CD4-positive, alpha-beta T cell treated with Interleukin-6 for 4 hours (primary cell): ENCODE measurements at regions not wholly inside any gene's neighbourhood (a gene's known extent, or its start where the extent isn't known, plus 50 kb on each side); places are given as distances from the start of the nearest gene placed in this dataset.
"Not testable (repeated sequence)": the region's sequence is repeated elsewhere in the genome, so short reads cannot be mapped to it uniquely, and the experiment has no call there.

Experiments used
- DNase-seq: peaks from one replicate; pipeline ENCODE4 v3.0.0-alpha.2; 2020; ENCODE audit warnings: mixed read lengths

DNA sequence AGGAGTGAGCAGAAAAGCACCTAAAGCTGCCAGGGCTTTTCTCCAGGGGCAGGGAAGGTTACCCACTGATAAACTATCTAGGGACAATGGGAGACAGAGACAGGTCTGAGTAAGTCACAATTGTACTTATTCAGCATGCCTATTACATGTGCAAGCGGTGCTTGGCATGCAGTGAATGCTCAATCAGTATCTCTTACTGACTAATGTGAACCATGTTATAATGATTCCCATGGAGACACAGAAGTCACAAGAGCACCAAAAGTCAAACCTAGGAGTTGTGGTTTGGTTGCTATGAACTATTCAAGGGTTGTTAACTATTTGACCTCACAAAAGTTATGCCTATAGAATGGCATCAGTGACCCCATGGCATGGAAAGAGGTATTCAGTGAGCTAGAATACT lies 50.0 kb upstream of the RASGRP1 start:
- DNase-seq = no peak

DNA sequence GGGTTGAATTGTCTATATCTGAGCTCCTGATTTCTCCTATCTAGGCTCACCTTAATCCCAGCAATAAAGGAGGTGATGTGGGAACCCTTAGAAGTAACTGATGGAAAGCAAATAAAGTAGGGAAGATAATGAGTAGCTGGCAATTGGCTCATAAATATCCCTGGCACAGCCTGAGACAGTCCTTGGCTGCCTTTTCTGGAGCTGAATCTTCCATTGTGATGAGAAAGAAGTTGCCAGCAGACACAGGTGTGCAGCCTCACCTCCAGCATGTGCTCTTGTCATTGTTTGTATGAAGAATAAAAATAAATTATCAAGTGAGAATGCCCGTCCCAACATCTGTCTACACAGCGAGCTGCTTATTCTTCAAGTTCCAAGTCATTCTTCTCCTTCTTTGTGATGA lies 53.2 kb upstream of the RASGRP1 start:
- no peak for DNase-seq

DNA sequence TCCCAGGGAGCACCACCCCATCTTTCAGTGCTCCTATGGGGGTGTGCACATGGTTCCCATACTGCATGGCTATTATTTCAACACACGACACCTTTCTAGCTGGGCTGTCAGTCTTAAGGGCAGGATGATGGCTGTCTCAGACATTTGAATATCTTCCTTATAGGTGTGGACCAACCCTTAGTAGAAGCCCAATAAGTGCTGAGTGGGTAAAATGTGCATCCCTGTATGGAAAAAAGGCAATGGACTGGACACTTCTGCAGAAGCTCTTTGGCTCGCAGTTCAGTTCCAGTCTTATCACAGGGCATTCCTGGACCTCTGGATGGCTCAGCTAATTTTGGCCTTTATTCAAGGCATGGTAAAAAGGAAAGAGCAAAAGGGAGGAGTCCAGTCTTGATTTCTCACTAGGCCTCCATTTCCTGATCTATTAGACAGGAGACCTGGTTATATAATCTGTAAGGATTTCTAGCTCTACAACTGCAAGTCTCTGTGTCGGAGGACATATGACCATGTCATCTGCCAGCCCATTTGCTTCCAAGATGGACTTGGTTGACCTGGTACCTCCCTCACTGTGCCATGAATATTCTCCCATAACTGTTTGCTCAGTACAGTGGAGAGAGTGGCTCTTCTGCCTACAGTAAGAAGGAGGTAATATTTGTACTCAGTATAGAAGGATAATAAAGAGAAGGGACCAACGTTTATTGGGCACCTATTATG lies 53.8 kb upstream of the RASGRP1 start:
- DNase-seq = no peak

DNA sequence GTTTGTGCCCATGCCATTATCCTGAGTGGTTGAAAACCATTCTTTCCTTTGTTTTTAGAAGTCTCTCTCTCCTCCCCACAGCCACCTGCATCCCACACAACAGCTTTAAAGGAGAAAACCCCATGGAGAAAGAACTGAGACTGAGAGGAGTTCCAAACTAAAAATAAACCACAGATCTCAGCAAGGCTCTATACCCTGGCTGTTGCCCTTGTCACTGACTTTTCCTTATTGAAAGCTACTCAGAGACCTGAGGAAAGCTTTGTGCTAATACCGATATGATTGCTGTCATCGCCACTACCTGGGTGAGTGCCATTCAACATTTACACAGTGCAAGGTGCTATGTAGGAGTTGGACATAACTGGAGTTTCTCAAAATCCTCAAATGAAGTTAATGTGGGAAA lies 55.5 kb upstream of the RASGRP1 start:
- no peak for DNase-seq

DNA sequence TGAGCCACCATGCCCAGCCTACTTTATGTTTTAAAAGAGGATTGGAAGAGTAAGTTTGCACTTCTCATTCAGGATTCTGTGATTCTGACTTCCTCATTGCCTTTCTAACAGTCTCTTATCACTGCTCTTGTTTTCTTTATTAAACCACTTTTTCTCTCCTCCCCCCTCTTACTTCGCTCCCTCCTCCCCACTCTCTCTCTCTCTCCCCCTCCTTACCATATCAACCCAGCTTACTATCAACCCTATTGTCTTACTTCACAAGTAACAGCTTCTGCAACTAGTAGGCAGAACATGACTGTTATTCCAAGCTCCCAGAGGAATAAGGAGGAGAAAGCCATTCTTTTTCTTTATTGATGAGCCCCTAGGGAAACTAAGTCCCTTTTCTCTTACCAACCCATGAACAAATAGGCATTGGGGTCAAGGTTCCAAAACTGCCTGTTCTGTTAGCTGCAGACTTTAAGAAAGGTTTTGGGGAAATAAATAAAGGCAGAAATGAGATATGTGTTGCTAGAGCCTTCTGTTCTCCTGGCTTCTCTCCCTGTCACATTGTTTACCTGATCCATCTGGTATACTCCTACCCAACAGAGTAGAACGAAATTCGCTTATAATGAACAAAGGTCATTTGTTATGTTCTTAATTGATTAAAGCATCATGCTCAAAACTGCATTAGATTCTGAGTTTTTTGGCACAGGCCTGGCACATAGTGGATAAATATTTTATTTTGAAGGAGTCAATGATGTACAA lies 56.4 kb upstream of the RASGRP1 start:
- no peak for DNase-seq

DNA sequence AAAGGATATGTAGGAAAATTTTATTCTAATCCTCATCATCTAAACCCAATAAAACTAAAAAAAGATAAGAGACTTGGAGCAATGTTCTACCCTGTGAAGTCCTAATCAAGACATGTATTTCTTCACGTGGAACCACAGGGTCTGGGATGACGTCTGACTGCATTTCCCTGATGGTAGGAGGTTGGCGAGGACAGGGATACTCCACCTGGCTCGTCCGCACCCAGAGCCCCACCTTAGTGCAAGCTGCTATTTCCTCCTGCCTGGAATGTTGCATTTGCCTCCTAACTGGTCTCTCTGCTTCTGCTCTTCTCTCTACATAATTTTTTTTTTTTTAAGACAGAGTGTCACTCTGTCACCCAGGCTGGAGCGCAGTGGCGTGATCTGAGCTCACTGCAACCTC lies 57.7 kb upstream of the RASGRP1 start:
- DNase-seq = no peak

DNA sequence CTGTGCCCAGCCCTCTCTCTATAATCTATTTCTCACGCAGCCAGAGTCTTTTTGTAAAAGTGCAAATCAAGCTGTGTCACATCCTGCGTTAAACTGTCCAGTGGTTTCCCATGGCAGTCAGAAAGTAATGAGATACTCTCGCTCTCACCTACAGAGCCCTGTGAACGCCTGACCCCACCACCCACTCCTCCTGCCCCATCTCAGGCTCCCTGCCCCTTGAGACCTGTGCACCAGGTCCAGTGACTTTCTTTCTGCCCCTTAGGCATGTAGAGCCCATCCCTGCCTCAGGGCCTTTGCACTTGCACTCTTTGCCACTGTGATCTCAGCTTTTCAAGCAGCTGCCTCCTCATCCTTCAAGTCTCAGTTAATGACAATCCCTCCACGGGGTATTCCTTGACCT lies 58.3 kb upstream of the RASGRP1 start:
- no peak for DNase-seq

DNA sequence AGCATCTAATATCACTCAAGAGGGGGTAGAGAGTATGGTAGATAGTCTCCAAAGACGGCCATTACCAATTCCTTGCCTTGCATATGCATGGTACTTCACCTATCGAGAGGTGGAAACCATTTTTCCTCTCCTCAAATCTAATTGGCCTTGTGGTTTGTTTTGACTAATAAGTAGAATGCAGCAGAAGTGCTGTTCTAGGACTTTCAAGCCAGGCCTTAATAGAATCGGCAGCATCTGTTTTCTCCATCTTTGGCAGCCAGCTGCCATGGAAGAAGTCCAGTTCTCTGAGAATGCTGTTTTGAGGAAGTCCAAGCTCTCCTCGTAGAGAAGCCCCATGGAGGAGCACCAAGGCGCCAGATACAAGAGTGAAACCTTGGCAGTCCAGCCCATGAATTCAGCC lies 59.1 kb upstream of the RASGRP1 start:
- DNase-seq = no peak

DNA sequence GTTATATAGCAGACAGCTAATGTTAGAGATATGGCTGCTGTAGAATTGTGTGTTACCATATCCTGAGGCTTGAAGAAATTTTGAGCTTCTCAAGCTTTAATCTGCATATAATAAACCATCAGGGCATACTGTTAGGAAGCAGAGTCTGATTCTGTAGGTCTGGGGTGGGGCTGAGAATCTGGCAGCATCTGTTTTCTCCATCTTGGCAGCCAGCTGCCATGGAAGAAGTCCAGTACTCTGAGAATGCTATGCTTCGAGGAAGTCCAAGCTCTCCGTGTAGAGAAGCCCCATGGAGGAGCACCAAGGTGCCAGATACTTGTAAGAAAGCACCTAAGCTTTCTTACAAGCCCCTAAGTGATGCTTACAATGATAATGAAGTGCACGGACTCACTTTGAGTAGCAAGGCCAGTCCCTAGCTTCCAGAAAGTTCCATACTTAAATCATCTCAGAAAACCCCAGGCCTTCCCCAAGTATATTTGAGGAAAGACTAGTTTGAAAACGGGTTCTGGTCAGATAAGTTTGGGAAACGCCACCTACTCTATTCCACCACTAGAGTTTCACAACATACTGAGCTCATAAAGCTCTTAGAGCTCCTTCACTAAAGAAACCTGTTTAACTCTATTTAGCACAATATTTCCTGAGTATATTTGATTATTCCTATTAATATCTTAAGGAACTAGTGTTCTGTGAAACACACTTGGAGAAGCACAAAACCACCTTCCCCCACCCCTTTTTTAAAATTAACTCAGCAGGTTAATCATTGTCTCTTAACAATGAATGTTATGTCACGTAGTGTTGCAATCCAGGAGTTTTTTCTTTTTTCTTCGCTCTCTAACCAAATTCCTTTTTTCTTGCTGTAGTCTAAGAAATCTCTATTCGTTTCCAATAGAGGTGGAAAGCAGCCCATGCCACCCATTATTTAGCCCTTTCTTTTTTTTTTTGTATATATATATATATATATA lies 59.9 kb upstream of the RASGRP1 start:
- DNase-seq = no peak

DNA sequence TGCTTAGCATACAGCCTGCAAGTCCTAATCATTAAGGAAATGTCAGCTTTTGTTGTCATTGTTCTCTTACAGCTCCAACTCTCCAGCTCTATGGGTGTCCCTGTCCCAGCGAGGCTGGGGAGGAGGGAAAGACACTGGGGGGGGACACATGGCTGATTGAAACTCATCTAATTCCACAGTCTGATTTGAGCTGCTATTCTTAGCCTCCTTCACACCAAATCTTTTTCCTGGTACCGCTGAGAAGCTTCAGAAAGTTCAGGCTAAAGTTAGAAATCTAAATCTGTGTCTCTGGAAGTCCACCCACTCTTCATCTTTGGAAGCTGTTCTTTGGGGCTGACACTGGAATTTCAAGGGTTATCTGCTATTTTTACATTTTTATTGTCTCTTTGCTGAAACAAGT lies 61.3 kb upstream of the RASGRP1 start:
- no peak for DNase-seq

DNA sequence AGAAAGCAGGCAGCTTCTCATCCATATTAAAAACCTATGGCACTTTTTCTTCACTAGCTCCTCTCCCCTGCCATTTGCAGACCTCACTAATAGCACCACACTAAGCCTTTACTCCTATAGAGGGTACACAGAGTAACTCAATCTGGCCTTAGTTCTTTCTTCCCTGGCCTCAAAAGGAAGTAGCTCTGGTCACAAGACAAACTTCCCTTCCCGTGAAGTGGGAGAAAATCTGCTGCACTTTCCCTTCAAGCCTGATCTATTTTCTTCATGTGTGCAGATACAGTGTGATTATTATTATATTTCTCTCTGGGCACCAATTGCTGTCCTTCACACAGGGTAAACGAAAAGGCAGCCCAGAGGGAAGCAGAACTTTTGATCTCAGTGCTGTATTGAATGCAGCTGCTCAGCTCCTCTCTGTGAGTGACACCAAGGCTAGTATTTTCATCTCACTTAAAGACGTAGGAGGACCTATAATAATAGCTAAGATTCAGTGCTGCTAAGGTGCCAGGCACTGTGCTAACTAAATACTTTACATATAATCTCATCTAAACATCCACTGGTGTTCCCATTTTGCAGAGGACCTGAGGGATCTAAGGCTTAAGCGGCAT lies 61.9 kb upstream of the RASGRP1 start:
- DNase-seq = no peak

DNA sequence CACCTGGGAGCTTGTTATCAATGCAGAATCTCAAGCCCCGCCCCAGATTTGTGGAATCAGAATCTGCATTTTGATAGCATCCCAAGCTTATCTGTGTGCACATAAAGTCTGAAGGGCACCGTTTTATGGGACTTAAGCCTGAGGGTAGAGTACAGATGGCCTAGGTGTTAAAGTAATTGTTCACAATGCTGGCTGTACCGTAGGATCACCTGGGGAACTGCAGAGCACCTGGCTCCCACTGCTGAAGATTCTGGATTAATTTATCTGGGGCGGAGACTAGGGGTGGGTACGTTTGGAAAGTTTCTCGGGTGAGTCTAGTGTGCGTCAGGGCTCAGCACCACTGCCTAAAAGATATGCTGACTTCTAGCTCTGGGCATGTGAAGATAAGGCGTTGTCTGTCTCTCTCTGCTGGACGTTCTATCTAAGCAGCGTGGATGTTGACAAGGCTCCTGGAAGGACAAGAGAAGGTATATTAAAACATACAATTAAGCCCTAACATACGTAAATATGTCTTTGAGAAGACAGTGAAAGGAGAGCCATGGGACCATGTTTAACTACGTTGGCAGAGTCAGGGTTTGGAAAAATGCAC lies 63.2 kb upstream of the RASGRP1 start:
- DNase-seq = no peak

DNA sequence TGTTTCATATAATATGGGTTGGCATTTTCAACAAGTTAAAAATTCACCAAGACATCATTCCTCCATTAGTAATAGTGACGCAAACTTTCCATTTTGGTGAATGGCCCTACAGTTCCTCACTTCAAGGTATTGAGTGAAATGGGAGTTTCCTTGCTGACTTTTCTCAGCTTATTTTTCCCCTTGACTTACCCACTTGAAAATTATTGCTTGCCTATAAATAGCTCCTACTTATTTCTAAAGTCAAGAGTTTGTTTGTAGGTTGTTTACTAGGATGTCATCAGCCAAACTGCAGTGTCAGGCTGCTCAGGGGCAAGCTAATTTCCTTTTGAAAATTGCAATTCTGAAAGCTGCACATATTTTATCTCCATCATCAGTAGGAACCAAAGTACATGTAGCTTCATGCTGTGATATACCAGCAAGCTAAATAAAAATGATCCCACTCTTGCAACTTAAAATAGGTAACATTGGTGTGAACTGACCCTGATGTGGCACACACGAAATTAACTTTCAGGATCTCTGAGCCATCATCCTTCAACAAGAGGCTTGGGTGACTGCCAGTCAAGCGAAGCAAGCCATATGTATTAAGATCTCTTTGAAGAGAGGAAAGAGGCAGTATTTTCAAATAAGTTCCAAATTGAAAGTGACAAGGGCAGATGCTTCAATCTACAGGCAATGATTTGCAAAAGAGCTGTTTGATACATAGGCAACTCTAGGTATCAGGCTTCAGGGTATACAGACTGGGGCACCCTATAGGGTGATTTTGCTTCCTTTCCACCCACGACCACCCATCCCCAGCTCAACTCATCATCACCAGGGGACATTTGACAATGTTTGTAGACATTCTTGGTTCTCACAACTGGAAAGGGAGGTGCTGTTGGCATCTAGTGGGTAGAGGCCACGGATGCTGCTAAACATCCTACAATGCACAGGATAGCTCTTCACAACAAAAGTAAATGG lies 66.8 kb upstream of the RASGRP1 start:
- peak; percentile 43 for DNase-seq

DNA sequence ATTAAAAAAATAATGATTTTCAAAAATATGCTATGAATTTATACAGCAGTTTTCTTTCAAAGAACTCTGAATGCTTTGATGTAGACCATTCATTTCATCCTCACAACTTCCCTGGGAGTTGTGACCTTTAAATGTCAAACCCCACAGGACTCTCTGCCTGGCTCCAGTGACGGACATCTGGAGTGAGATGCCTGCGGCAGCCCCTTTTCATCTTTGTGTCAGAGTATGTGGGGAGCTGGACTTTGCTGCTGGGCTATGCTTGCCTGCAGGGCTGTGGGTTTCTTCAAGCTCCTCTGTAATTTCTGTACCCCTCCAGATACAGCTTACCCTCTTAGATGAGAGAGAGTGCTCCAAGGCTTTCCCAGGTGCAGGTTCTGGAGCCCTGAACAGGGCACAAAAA lies 70.6 kb upstream of the RASGRP1 start:
- DNase-seq = no peak

DNA sequence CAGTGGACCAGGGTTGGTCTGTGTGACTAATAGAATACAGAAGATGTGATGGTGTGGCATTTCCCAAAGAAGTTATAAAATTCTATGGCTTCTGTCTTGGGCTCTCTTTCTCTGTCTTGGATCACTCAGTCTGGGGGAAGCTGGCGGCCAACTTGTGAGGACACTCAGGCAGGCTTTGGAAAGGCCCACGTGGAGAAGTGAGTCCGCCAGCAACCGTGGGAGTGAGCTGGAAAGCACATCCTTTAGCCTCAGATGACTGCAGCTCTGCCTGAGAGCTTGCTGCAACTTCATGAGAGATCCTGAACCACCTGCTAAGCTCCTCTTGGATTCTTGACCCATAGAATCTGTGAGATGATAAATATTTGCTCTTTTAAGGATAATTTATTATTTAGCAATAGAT lies 72.0 kb upstream of the RASGRP1 start:
- DNase-seq = no peak

DNA sequence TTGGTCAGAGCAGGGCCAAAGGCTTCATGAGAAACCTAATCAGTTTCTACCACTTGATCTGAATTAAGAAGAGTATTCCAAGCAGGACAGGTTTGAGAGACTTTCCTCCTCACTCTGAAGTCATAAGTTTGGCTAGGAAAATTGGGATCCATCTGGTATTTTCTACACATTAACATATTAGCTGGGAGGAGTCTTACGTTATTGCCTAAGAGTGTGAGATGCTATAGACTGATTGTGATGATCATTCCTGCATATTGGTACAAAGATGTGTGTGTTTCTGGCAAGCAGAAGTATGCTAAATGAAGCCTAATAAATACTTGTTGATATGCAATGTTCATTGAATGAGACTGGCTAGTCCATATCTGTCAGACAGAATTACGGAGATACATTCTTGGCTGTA lies 73.5 kb upstream of the RASGRP1 start:
- no peak for DNase-seq

DNA sequence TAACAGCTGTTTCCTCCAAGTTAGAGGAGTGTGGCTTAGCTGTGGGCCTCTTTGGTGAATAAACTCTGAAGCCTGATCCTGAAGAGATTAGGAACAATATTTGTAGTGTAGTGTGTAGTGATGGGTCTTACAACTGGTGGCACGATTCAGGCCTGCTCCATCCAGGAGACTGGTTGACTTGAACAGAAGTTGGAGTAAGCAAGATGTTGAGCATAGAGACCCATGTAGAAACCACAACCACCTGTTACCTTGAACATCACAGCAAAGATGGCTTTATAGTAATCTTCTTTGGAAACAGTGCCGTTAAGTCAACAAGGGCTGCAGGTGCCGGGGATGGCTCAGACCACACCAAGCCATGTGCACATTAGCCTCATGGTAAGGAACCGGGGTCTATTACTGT lies 74.2 kb upstream of the RASGRP1 start:
- DNase-seq = no peak

DNA sequence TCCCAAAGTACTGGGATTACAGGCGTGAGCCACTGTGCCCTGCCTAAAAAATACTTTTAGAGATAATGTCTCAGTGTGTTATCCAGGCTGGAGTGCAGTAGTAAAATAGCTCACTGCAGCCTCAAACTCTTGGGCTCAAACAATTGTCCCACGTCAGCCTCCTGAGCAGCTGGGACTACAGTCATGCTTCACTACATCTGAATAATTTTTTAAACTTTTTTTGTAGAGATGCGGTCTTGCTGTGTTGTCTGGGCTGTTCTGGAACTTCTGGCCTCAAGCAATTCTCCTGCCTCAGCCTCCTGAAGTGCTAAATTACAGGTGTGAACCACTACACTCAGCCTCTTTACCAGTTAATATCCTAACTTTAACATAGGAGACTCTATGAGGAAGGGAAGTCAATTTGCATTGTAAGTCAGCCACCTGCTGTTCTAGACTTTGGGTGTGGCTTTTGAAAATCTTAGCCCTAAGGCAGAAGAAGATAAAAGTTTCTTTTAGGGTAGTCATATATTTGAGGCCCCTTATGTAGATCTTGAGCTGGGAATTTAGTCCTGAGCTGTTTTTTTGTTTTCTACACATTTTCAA lies 78.2 kb upstream of the RASGRP1 start:
- no peak for DNase-seq

DNA sequence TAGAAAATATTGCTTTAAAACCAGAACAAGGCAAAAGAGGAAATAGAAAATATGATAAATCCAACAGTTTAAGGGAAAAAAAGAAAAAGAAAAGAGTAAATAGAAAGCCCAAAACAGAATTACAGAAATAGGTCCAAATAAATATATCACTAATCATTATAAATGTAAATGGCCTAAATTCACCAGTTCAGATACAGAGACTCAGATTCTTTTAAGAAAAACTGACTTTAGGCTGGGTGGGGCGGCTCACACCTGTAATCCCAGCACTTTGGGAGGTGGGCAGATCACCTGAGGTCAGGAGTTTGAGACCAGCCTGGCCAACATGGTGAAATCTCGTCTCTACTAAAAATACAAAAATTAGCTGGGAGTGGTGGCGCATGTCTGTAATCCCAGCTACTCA lies 79.7 kb upstream of the RASGRP1 start:
- not testable (repeated sequence) for DNase-seq

DNA sequence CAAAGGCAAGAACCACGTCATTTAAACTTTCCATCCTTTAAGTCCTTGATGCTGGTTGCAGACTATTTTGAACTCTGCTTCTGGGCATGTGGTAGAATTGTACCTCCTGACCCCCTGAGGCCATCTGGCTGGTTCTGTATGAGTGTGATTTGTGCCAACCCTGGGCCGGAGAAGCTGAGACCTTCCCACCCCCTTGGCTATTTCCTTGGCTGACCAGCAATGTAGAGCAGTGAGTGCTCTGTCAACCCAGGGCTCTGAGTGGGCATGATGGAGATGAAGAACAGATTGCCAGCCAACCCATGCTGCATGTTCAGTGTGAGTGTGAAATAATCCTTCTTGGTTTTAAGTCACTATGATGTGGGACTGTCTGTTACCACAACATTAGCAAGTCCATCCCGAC lies 82.1 kb upstream of the RASGRP1 start:
- no peak for DNase-seq

DNA sequence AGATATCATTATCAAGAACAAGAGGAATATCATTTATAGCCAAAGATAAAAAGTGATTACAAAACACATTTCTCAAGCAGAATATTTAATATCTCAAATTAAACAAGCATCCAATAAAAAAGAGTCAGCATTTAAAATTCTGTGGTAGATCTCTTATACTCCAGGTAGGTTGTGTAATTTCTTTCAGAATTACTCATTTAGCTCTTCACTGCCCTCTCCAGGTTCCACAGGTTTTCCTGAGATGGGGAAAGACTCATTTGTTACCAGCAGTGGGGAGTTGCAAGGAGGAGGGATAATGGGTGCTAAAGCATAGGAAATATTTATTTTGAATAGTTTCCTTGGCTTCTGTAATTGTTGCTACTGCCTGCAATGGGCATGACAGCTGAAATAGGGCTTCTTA lies 83.1 kb upstream of the RASGRP1 start:
- no peak for DNase-seq
